Gastrocnemius medialis (tissue), 4 donors: ENCODE measurements at regions not wholly inside any gene's neighbourhood (a gene's known extent, or its start where the extent isn't known, plus 50 kb on each side); places are given as distances from the start of the nearest gene placed in this dataset.

ENCODE experiments used
- ATAC-seq, 2 donors: fragments of 150-250 bp; one replicate each; pipeline ENCODE4 v1.9.1; 2016
- DNase-seq, 2 donors: peaks; one replicate each; pipeline ENCODE4 v3.0.0-alpha.2; 2019
- H3K27ac ChIP-seq, 4 donors: fragments of 200-600 bp; sonication (generic); 1 replicate in 1 of 4; 2 replicates in 3 of 4; pipeline ENCODE4 v1.5.1; 2016 to 2018; ENCODE audit warnings: mild to moderate bottlenecking in 2 of 4, moderate library complexity in 1 of 4
- H3K27me3 ChIP-seq, 3 donors: fragments of 200-600 bp; sonication (generic) in 2 of 3; 1 replicate in 1 of 3; 2 replicates in 2 of 3; pipeline versions ENCODE4 v1.5.1 to v1.6.0; 2016 to 2019; ENCODE audit warnings: mild to moderate bottlenecking in 1 of 3, moderate library complexity in 1 of 3
- H3K36me3 ChIP-seq, 2 donors: fragments of 200-600 bp; sonication (generic) in 1 of 2; one replicate each; pipeline ENCODE4 v1.5.1; 2017 to 2018
- H3K4me1 ChIP-seq, 2 donors: fragments of 200-600 bp; sonication (generic) in 1 of 2; one replicate each; pipeline ENCODE4 v1.5.1; 2016 to 2017; ENCODE audit warnings: mild to moderate bottlenecking in 2 of 2
- H3K4me3 ChIP-seq, 4 donors: fragments of 200-600 bp; sonication (generic) in 3 of 4; 1 replicate in 1 of 4; 2 replicates in 3 of 4; pipeline ENCODE4 v1.5.1; 2016 to 2019; ENCODE audit warnings: mild to moderate bottlenecking in 2 of 4
- H3K9me3 ChIP-seq, 3 donors: fragments of 200-600 bp; sonication (generic) in 2 of 3; 1 replicate in 1 of 3; 2 replicates in 2 of 3; pipeline ENCODE4 v1.5.1; 2016 to 2019
- CTCF ChIP-seq, 5 experiments: fragments of 450-650 bp in 3 of 5; fragments of 200-600 bp in 2 of 5; sonication (generic) in 2 of 5; IDR thresholded peaks in 4 of 5; conservative IDR thresholded peaks in 1 of 5; 1 replicate in 4 of 5; 2 replicates in 1 of 5; pipeline ENCODE4 v1.5.1; 2016 to 2019; ENCODE audit warnings: antibody characterized with exemption in 5 of 5, mild to moderate bottlenecking in 3 of 5, moderate library complexity in 3 of 5
- POLR2A ChIP-seq, 2 donors: fragments of 450-650 bp; IDR thresholded peaks; one replicate each; pipeline ENCODE4 v1.6.1; 2017; ENCODE audit warnings: antibody characterized with exemption in 2 of 2, mild to moderate bottlenecking in 2 of 2, moderate library complexity in 2 of 2
- in situ Hi-C, 4 donors: fragments of 200-750 bp; cut with MboI; loops; one replicate each; pipeline versions ENCODE4 v1.15.0 to v1.8.0; 2017; ENCODE audit warnings: low sequenced_read_pairs in 4 of 4
- intact Hi-C: fragments of 100-400 bp; cut with DNase I; formaldehyde crosslinking; loops from one replicate; pipeline ENCODE4 v1.15.1; 2023; ENCODE audit warnings: low total_unique reads

GRCh38 chr5:1673042-1673677 lies 126.5 kb downstream of the MRPL36 start:
- Histone ChIP-seq H3K4me1 (no peaks in the 10 kb centered on the region), H3K36me3 (no peaks in the 10 kb centered on the region), H3K27ac (no peak overlapping the region), H3K9me3 (no peaks in the 10 kb centered on the region), H3K27me3 (peaks cover 2 to 25% (median 11%) of the 10 kb centered on the region in 3 donors), H3K4me3 (no peak overlapping the region)
- intact Hi-C loops: no loop called here
- DNase-seq (no peak), ATAC-seq (no peak)
- TF ChIP-seq POLR2A (IDR thresholded peaks at IDR 0.05): no peak
- no peak for TF ChIP-seq CTCF (IDR thresholded peaks at IDR 0.05 in 4 of 5, conservative IDR thresholded peaks at IDR 0.05 in 1 of 5)
- in situ Hi-C loops: no loop called here

GRCh38 chr5:1672396-1672795 lies 127.2 kb downstream of the MRPL36 start:
- no peak for TF ChIP-seq POLR2A (IDR thresholded peaks at IDR 0.05)
- TF ChIP-seq CTCF (IDR thresholded peaks at IDR 0.05 in 4 of 5, conservative IDR thresholded peaks at IDR 0.05 in 1 of 5): no peak
- Histone ChIP-seq H3K4me1 (peaks cover 0 to 2% of the 10 kb centered on the region in 2 donors), H3K4me3 (no peak overlapping the region), H3K27me3 (peaks cover 8 to 32% (median 16%) of the 10 kb centered on the region in 3 donors), H3K9me3 (no peaks in the 10 kb centered on the region), H3K36me3 (no peaks in the 10 kb centered on the region), H3K27ac (no peak overlapping the region)
- DNase-seq: no peak
- in situ Hi-C loops: no loop called here
- no peak for ATAC-seq
- intact Hi-C loops: no loop called here

DNA sequence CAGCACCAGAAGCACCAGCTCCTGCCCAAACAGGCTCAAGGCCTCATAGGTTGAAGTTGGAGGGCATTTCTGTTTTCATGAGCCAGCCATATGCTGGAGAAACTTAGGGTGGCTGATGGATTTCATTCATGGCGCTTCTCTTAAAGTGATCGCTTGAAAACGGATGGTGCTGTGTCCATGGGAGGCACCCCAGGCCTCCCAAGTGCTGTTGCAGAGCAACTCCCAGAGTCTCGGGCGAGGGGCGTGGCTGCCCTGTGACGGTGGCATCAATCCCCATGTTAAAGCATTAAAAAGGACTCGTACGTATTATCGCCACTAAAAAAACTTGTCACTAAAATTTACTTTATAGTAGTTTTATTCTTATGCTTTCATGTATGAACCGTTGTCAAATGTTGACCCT lies 128.3 kb downstream of the MRPL36 start:
- no peak overlapping the region for H3K4me3 ChIP-seq
- H3K4me1 ChIP-seq: peaks cover 0 to 2% of the 10 kb centered on the region in 2 donors
- DNase-seq (no peak), ATAC-seq (no peak)
- intact Hi-C loops: no loop called here
- H3K9me3 ChIP-seq: no peaks in the 10 kb centered on the region
- in situ Hi-C loops: no loop called here
- no peaks in the 10 kb centered on the region for H3K36me3 ChIP-seq
- H3K27me3 ChIP-seq: peaks cover 14 to 38% (median 22%) of the 10 kb centered on the region in 3 donors
- H3K27ac ChIP-seq: no peak overlapping the region
- TF ChIP-seq POLR2A (IDR thresholded peaks at IDR 0.05): no peak
- TF ChIP-seq CTCF (IDR thresholded peaks at IDR 0.05 in 4 of 5, conservative IDR thresholded peaks at IDR 0.05 in 1 of 5): no peak

DNA sequence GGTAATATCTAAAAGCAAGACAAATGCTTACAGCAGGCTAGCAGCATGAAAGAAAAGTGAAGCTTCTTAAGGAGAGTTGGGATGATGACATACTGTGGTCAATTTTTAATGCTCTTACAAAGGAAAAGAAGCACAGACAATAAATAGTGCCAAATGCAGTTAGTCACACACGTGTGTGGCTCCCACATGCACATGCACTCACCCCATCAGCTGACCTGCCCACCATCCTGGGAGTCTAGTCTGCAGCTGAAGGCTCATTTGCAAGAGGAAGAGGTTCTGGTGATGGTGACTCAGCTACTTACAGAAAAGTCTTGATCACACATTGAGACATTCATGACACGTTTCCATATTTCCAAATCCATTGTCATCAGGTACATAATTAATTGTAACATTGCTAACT lies 129.3 kb downstream of the MRPL36 start:
- TF ChIP-seq CTCF (IDR thresholded peaks at IDR 0.05 in 4 of 5, conservative IDR thresholded peaks at IDR 0.05 in 1 of 5) (no peak), POLR2A (IDR thresholded peaks at IDR 0.05) (no peak)
- Histone ChIP-seq H3K9me3 (no peaks in the 10 kb centered on the region), H3K27me3 (peaks cover 24 to 48% (median 32%) of the 10 kb centered on the region in 3 donors), H3K27ac (no peak overlapping the region), H3K4me3 (no peak overlapping the region), H3K4me1 (peaks cover 0 to 2% of the 10 kb centered on the region in 2 donors), H3K36me3 (no peaks in the 10 kb centered on the region)
- in situ Hi-C loops: no loop called here
- ATAC-seq: no peak
- no peak for DNase-seq
- intact Hi-C loops: no loop called here
